Prostate gland (tissue), 2 donors: ENCODE measurements at regions not wholly inside any gene's neighbourhood (a gene's known extent, or its start where the extent isn't known, plus 50 kb on each side); places are given as distances from the start of the nearest gene placed in this dataset.

Experiments used
- DNase-seq: peaks from one replicate; pipeline ENCODE4 v3.0.0-alpha.2; 2019; ENCODE audit warnings: low spot score
- H3K27ac ChIP-seq, 2 donors: fragments of 200-600 bp; sonication (generic); 2 replicates each; pipeline ENCODE4 v1.5.1; 2017 to 2019
- H3K27me3 ChIP-seq: fragments of 200-600 bp; sonication (generic); replicated peaks from 2 replicates; pipeline ENCODE4 v1.5.1; 2019; ENCODE audit not compliant: insufficient read depth
- H3K36me3 ChIP-seq, 2 donors: fragments of 200-600 bp; sonication (generic); 1 replicate in 1 of 2; 2 replicates in 1 of 2; pipeline versions ENCODE4 v1.5.1 to v1.8.1; 2017 to 2019
- H3K4me1 ChIP-seq: fragments of 200-600 bp; sonication (generic); replicated peaks from 2 replicates; pipeline ENCODE4 v1.5.1; 2019
- H3K4me3 ChIP-seq, 2 donors: fragments of 200-600 bp; sonication (generic); 2 replicates each; pipeline ENCODE4 v1.5.1; 2017 to 2019
- H3K9me3 ChIP-seq: fragments of 200-600 bp; sonication (generic); 2 replicates; pipeline ENCODE4 v1.5.1; 2017
- POLR2A ChIP-seq: fragments of 450-650 bp; IDR thresholded peaks from one replicate; pipeline ENCODE4 v1.6.1; 2016; ENCODE audit warnings: antibody characterized with exemption, mild to moderate bottlenecking
- POLR2AphosphoS5 ChIP-seq: sonication (generic); formaldehyde crosslinking; IDR thresholded peaks from one replicate; pipeline ENCODE4 v1.6.1; 2017; ENCODE audit warnings: antibody characterized with exemption
- WGBS: methylation state at CpG from one replicate; pipeline ENCODE4 v1.1.5; 2018; 5-methylcytosine and 5-hydroxymethylcytosine counted together
- intact Hi-C: fragments of 100-400 bp; cut with DNase I; formaldehyde crosslinking; loops from one replicate; pipeline ENCODE4 v1.14.2; 2022
- TF ChIP-seq, protein P1 (sequence below), 4 experiments: fragments of 200-600 bp in 2 of 4; fragments of 450-650 bp in 2 of 4; sonication (generic) in 2 of 4; IDR thresholded peaks; 1 replicate in 3 of 4; 2 replicates in 1 of 4; pipeline ENCODE4 v1.5.1; 2016 to 2019; ENCODE audit warnings: antibody characterized with exemption in 4 of 4, mild to moderate bottlenecking in 2 of 4, moderate library complexity in 2 of 4

DNA sequence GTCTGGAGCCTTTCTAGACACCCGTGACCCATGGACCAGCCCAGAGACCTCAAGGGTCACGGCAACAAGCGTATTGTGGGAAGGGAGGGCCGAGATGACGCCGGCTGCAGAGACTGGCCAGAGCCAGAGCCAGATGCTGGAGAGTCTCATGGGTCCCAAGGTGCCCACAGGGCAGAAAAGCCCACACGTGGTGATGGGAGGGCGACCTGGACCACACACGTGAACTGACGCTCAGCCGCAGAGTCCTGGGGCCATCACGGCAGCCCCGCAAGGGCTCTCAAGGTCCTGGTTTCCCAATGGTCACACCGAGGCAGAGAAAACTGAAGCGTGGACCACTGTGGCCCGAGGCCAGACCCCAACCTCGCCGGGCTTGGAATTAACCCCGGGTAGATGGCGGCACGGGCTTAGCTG is 92.6 kb downstream of the YTHDF1 start:
- intact Hi-C loops, result no loop called here
- Histone ChIP-seq H3K4me3 (no peak overlapping the region), H3K27me3 (peaks cover 6% of the 10 kb centered on the region), H3K4me1 (no peaks in the 10 kb centered on the region), H3K9me3 (no peaks in the 10 kb centered on the region), H3K36me3 (no peaks in the 10 kb centered on the region), H3K27ac (no peak overlapping the region)
- DNase-seq, result no peak
- TF ChIP-seq POLR2AphosphoS5, result no peak
- TF ChIP-seq, protein P1, sequence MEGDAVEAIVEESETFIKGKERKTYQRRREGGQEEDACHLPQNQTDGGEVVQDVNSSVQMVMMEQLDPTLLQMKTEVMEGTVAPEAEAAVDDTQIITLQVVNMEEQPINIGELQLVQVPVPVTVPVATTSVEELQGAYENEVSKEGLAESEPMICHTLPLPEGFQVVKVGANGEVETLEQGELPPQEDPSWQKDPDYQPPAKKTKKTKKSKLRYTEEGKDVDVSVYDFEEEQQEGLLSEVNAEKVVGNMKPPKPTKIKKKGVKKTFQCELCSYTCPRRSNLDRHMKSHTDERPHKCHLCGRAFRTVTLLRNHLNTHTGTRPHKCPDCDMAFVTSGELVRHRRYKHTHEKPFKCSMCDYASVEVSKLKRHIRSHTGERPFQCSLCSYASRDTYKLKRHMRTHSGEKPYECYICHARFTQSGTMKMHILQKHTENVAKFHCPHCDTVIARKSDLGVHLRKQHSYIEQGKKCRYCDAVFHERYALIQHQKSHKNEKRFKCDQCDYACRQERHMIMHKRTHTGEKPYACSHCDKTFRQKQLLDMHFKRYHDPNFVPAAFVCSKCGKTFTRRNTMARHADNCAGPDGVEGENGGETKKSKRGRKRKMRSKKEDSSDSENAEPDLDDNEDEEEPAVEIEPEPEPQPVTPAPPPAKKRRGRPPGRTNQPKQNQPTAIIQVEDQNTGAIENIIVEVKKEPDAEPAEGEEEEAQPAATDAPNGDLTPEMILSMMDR (IDR thresholded peaks at IDR 0.05), result no peak
- 94% methylated on average over 21 of the region's 21 CpGs for WGBS

DNA sequence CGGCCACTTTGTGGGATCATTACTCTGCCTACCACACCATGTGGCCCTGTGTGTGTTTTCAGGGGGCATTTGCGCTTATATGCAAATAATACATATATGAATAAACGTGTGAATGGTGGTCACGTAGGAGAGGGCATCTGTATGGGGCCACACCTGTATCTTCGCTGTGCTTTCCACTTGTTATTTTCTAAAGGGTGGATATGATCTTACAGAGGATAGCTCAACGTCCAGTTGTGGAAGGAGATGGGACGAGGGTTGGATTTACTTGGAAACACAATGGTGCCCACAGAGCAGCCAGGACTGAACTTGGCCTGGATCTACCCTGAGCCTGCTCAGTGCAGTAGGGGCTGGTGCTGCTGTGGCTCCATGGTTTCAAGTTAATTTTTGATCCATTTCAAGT is 93.3 kb downstream of the YTHDF1 start:
- intact Hi-C loops, result no loop called here
- H3K36me3 ChIP-seq, result no peaks in the 10 kb centered on the region
- no peaks in the 10 kb centered on the region for H3K9me3 ChIP-seq
- TF ChIP-seq POLR2AphosphoS5, result no peak
- TF ChIP-seq POLR2A, result no peak
- TF ChIP-seq, protein P1 (IDR thresholded peaks at IDR 0.05), result no peak
- H3K4me1 ChIP-seq, result no peaks in the 10 kb centered on the region
- no peak overlapping the region for H3K27ac ChIP-seq
- WGBS, result 70% methylated on average over 7 of the region's 7 CpGs
- H3K27me3 ChIP-seq, result peaks cover 4% of the 10 kb centered on the region
- H3K4me3 ChIP-seq, result no peak overlapping the region
- no peak for DNase-seq

DNA sequence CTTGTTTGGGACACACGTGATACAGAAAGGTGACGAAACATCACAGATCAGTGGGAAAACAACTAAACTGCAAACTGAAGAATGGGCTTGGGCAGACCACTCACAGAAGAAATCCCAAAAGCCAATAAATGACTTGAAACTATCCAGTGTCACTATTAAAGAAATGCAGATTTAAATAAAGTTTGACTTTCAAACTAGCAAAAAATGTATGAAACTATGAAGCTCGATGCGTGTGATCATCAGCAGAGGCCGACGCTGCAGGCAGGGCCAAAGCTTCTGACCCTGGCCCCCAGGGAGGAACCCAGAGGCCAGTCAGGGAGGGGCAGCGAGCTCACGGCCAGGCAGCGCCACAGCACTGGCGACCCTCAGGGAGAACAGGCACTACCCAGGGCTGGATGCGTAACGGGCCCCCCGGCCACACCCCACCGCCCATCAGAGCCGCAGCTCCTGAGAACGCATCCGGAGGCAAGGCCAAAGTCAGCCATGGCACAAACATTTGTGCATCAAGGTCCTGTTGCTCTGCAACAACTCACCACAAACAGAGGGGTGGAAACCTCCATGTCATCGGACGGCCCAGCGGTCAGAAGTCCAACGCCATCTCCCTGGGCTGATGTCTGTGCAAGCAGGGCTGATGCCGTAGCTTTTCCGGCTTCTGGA is 94.1 kb downstream of the YTHDF1 start:
- H3K4me1 ChIP-seq, result no peaks in the 10 kb centered on the region
- H3K9me3 ChIP-seq, result no peaks in the 10 kb centered on the region
- intact Hi-C loops, result no loop called here
- 80% methylated on average over 16 of the region's 23 CpGs for WGBS
- no peak overlapping the region for H3K27ac ChIP-seq
- TF ChIP-seq POLR2AphosphoS5 (no peak), POLR2A (no peak)
- TF ChIP-seq, protein P1 (IDR thresholded peaks at IDR 0.05), result no peak
- no peak for DNase-seq
- no peaks in the 10 kb centered on the region for H3K36me3 ChIP-seq
- H3K4me3 ChIP-seq, result no peak overlapping the region
- H3K27me3 ChIP-seq, result peaks cover 4% of the 10 kb centered on the region

DNA sequence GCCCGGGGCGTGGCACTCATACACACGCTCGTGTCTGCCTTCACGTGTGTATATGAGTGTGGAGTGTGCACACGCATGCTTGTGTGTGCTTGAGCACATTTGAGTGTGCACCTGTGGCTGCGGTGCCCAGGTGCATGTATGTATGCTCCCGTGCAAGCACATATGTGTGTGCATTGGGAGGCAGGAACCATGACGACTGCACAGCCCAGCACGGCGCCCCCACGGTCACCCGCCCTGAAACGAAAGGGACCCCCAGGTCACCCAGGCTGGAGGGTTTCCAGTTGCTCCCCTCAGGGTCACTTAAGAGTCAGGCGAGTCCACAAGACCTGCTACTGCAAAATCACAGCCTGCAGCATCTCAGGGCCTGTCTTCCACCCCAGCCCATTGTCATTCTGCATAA is 94.7 kb downstream of the YTHDF1 start:
- Histone ChIP-seq H3K9me3 (no peaks in the 10 kb centered on the region), H3K27me3 (peaks cover 3% of the 10 kb centered on the region), H3K36me3 (no peaks in the 10 kb centered on the region), H3K4me3 (no peak overlapping the region), H3K4me1 (no peaks in the 10 kb centered on the region), H3K27ac (no peak overlapping the region)
- intact Hi-C loops, result no loop called here
- DNase-seq, result no peak
- WGBS, result 91% methylated on average over 15 of the region's 15 CpGs
- TF ChIP-seq, protein P1 (IDR thresholded peaks at IDR 0.05), result no peak
- TF ChIP-seq POLR2A (no peak), POLR2AphosphoS5 (no peak)

DNA sequence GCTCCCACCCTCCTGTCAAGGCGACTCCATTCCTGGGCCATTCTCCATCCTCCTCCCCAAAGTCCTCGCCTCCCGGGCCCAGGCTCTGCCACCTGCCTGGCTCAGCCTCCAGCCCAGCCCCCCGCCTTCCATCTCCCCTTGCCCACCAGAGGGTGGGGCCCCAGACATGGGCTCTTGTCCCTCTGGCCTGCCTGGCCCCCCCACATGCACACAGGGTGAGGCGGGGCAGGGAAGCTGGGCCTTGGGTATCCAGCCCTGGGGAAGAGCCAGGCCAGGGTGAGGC is 95.2 kb downstream of the YTHDF1 start:
- Histone ChIP-seq H3K9me3 (no peaks in the 10 kb centered on the region), H3K27me3 (no peaks in the 10 kb centered on the region), H3K27ac (no peak overlapping the region), H3K4me1 (no peaks in the 10 kb centered on the region), H3K4me3 (no peak overlapping the region), H3K36me3 (no peaks in the 10 kb centered on the region)
- TF ChIP-seq POLR2AphosphoS5 (no peak), POLR2A (no peak)
- TF ChIP-seq, protein P1 (IDR thresholded peaks at IDR 0.05), result no peak
- intact Hi-C loops, result no loop called here
- no peak for DNase-seq
- 49% methylated on average over 5 of the region's 5 CpGs for WGBS
